A673 (cell line): ENCODE measurements at regions not wholly inside any gene's neighbourhood (a gene's known extent, or its start where the extent isn't known, plus 50 kb on each side); places are given as distances from the start of the nearest gene placed in this dataset.

ENCODE experiments used
- BruUV-seq: library from RNA; stranded (reverse); fragments of 400-500 nt; replicated peaks from 2 replicates; lab custom pipeline; 2021; lab: Mats Ljungman, UMichigan
- CTCF ChIA-PET: fragments of 300-600 bp; sonication (Branson Sonifier 250); formaldehyde crosslinking; loops from one replicate; lab custom pipeline; 2022; ENCODE audit warnings: antibody characterized with exemption; lab: Charles Lee
- POLR2A ChIA-PET: fragments of 300-600 bp; sonication (Branson Sonifier 250); formaldehyde crosslinking; loops from one replicate; lab custom pipeline; 2022; ENCODE audit warnings: antibody characterized with exemption; ENCODE audit not compliant: low non-redundant PET; lab: Charles Lee
- DNase-seq: peaks from one replicate; pipeline ENCODE4 v3.0.0-alpha.2; 2015; ENCODE audit warnings: low spot score
- H3K27ac ChIP-seq: fragments of 200-600 bp; sonication (generic); 2 replicates; pipeline ENCODE4 v1.5.1; 2016; ENCODE audit warnings: mixed run types, low read depth, mild to moderate bottlenecking, mixed read lengths, antibody characterized with exemption, low read length; ENCODE audit not compliant: poor library complexity, severe bottlenecking
- H3K27me3 ChIP-seq: fragments of 200-600 bp; sonication (generic); replicated peaks from 2 replicates; pipeline ENCODE4 v1.6.1; 2017; ENCODE audit warnings: mixed run types, low read depth, mild to moderate bottlenecking, mixed read lengths, antibody characterized with exemption, low read length; ENCODE audit not compliant: insufficient read depth, poor library complexity
- H3K36me3 ChIP-seq: fragments of 200-600 bp; sonication (generic); 2 replicates; pipeline ENCODE4 v1.6.1; 2016; ENCODE audit warnings: mixed run types, mild to moderate bottlenecking, mixed read lengths, antibody characterized with exemption, low read length; ENCODE audit not compliant: insufficient read depth, poor library complexity, severe bottlenecking
- H3K4me1 ChIP-seq: fragments of 200-600 bp; sonication (generic); 2 replicates; pipeline ENCODE4 v1.6.1; 2017; ENCODE audit warnings: mixed run types, mild to moderate bottlenecking, mixed read lengths, antibody characterized with exemption, low read length; ENCODE audit not compliant: insufficient read depth, poor library complexity, severe bottlenecking
- H3K4me3 ChIP-seq: fragments of 200-600 bp; sonication (generic); 2 replicates; pipeline ENCODE4 v1.5.1; 2016; ENCODE audit warnings: low read depth, mixed run types, mild to moderate bottlenecking, mixed read lengths, low read length; ENCODE audit not compliant: poor library complexity, severe bottlenecking
- H3K9me3 ChIP-seq: fragments of 200-600 bp; sonication (generic); 2 replicates; pipeline ENCODE4 v1.6.1; 2016; ENCODE audit warnings: mixed run types, low read depth, mild to moderate bottlenecking, mixed read lengths, antibody characterized with exemption, low read length; ENCODE audit not compliant: poor library complexity, severe bottlenecking
- EZH2 ChIP-seq: fragments of 200-600 bp; sonication (generic); IDR thresholded peaks from 2 replicates; pipeline ENCODE4 v1.6.1; 2017; ENCODE audit warnings: borderline replicate concordance, low read depth, mild to moderate bottlenecking, mixed read lengths, antibody characterized with exemption, low read length; ENCODE audit not compliant: poor library complexity, severe bottlenecking
- intact Hi-C: fragments of 100-400 bp; cut with micrococcal nuclease; formaldehyde crosslinking; loops from one replicate; pipeline ENCODE4 v1.10.0; 2022; ENCODE audit not compliant: unreplicated experiment
- TF ChIP-seq, protein P1 (sequence below): fragments of 300-800, 200-600 bp; sonication (generic); conservative IDR thresholded peaks from 2 replicates; pipeline ENCODE4 v1.5.1; 2017; ENCODE audit warnings: low read depth, mild to moderate bottlenecking, antibody characterized with exemption, low read length, moderate library complexity, mixed read lengths

DNA sequence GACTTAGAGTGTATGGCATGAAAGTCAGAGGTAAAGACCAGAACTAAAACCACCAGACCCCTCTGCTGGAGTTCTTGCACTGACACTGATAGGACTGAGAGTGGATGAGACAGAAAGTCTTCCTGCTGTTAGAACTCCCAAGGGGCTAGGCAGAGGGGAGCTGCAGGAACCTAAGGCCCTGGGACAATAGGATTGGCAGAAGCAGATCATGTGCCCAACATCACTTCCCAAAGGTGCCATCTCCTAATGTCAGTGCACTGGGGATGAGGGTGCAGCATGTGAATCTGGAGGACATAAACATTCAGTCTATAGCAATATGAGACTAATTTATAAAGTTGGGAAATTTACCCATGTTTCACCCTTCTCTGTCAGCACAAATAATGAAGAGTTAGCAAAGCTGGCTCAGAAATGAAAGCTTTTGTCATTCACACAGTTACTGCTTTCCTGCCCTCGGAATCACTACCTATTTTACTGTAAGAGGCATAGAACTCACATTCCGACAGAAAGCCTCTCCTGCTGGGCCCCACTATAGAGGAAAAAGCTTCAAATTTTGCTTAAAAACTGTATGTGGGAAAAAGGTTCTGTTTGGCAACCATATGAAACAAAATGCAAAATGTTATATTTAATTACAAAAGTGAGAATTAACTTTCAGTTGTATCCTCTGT, 49.9 kb upstream of the SSX2IP start:
- intact Hi-C loops = no loop called here
- H3K9me3 ChIP-seq = no peaks in the 10 kb centered on the region
- no peak overlapping the region for H3K27ac ChIP-seq
- no peak overlapping the region for H3K4me3 ChIP-seq
- CTCF ChIA-PET = no interaction called here
- BruUV-seq = no TSS peak
- no peaks in the 10 kb centered on the region for H3K36me3 ChIP-seq
- POLR2A ChIA-PET = no interaction called here
- H3K4me1 ChIP-seq = no peaks in the 10 kb centered on the region
- TF ChIP-seq, protein P1, sequence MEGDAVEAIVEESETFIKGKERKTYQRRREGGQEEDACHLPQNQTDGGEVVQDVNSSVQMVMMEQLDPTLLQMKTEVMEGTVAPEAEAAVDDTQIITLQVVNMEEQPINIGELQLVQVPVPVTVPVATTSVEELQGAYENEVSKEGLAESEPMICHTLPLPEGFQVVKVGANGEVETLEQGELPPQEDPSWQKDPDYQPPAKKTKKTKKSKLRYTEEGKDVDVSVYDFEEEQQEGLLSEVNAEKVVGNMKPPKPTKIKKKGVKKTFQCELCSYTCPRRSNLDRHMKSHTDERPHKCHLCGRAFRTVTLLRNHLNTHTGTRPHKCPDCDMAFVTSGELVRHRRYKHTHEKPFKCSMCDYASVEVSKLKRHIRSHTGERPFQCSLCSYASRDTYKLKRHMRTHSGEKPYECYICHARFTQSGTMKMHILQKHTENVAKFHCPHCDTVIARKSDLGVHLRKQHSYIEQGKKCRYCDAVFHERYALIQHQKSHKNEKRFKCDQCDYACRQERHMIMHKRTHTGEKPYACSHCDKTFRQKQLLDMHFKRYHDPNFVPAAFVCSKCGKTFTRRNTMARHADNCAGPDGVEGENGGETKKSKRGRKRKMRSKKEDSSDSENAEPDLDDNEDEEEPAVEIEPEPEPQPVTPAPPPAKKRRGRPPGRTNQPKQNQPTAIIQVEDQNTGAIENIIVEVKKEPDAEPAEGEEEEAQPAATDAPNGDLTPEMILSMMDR = no peak
- no peak for TF ChIP-seq EZH2
- no peak for DNase-seq
- H3K27me3 ChIP-seq = no peaks in the 10 kb centered on the region
